ENCODE measurements at regions not wholly inside any gene's neighbourhood (a gene's known extent, or its start where the extent isn't known, plus 50 kb on each side); places are given as distances from the start of the nearest gene placed in this dataset.

GRCh38 chr10:47058032-47058702 is 146.9 kb downstream of the PTPN20 start:
- no peak for DNase-seq
- Histone ChIP-seq H3K4me1 (no peaks in the 10 kb centered on the region), H3K9me3 (no peaks in the 10 kb centered on the region), H3K27me3 (ENCODE audit: low read depth) (no peaks in the 10 kb centered on the region), H3K4me3 (no peak overlapping the region), H3K27ac (no peak overlapping the region), H3K36me3 (no peaks in the 10 kb centered on the region)
- ATAC-seq: no peak
- intact Hi-C loops (cut with DNase I): no loop called here
- TF ChIP-seq CTCF (IDR thresholded peaks at IDR 0.05): no peak

- Histone ChIP-seq H3K27me3 (ENCODE audit: low read depth) (no peaks in the 10 kb centered on the region), H3K9me3 (no peaks in the 10 kb centered on the region), H3K27ac (no peak overlapping the region), H3K4me3 (no peak overlapping the region), H3K4me1 (no peaks in the 10 kb centered on the region), H3K36me3 (no peaks in the 10 kb centered on the region)
- DNase-seq (no peak), ATAC-seq (no peak)
- TF ChIP-seq CTCF (IDR thresholded peaks at IDR 0.05): no peak
- intact Hi-C loops (cut with DNase I): no loop called here
Measured at GRCh38 chr10:47058961-47059391, 147.7 kb downstream of the PTPN20 start.

DNA sequence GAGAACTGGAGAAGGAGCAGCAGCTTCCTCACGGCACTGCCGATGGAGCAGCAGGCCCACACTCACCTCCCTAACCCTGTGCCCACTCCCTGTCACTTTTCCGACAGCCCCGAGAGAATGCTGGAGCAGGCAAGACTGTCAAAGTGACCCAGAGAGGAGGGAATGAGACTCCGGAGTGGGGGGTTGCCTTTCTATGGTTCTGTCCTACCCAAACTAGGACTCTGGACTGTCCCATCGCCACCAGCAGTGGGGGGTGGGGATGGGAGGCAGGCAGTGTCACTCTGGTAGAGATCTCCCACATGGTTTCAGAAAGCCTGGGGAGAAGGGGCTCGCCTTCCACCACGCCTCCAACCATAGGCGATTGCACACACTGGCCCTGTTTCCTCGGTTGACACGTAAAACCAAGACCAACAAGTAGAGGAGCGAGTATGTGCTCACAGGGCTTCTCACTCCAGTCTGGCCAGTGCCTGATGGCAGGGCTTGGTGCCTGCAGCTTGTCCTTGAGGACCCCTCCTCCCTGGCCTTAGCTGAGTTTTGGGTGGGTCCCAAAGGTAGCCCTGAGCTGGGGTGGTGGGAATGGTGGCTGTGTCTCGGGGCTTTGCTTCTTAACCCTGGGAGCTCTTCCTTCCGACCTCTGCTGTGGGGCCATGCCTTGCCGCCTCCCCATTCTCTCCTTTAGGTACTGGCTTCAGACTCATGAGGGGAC is 148.5 kb downstream of the PTPN20 start:
- no peak for TF ChIP-seq CTCF (IDR thresholded peaks at IDR 0.05)
- Histone ChIP-seq H3K9me3 (no peaks in the 10 kb centered on the region), H3K4me1 (no peaks in the 10 kb centered on the region), H3K36me3 (no peaks in the 10 kb centered on the region), H3K4me3 (no peak overlapping the region), H3K27me3 (ENCODE audit: low read depth) (no peaks in the 10 kb centered on the region), H3K27ac (no peak overlapping the region)
- no peak for DNase-seq
- ATAC-seq: no peak
- intact Hi-C loops (cut with DNase I): no loop called here

GRCh38 chr10:47060356-47060755 is 149.1 kb downstream of the PTPN20 start:
- no peak for DNase-seq
- no peak for TF ChIP-seq CTCF (IDR thresholded peaks at IDR 0.05)

GRCh38 chr10:47060993-47061500 is 149.8 kb downstream of the PTPN20 start:
- H3K36me3 ChIP-seq: no peaks in the 10 kb centered on the region
- no peak for ATAC-seq
- H3K4me1 ChIP-seq: no peaks in the 10 kb centered on the region
- no peak overlapping the region for H3K4me3 ChIP-seq
- intact Hi-C loops (cut with DNase I): no loop called here
- no peaks in the 10 kb centered on the region for H3K9me3 ChIP-seq
- DNase-seq: no peak
- H3K27ac ChIP-seq: no peak overlapping the region
- no peaks in the 10 kb centered on the region for H3K27me3 ChIP-seq (ENCODE audit: low read depth)
- no peak for TF ChIP-seq CTCF (IDR thresholded peaks at IDR 0.05)

More at GRCh38 chr10:47060356-47060755, 149.1 kb downstream of the PTPN20 start:
- no peaks in the 10 kb centered on the region for H3K27me3 ChIP-seq (ENCODE audit: low read depth)
- ATAC-seq: no peak
- intact Hi-C loops (cut with DNase I): no loop called here
- H3K9me3 ChIP-seq: no peaks in the 10 kb centered on the region
- no peak overlapping the region for H3K4me3 ChIP-seq
- H3K36me3 ChIP-seq: no peaks in the 10 kb centered on the region
- H3K4me1 ChIP-seq: no peaks in the 10 kb centered on the region
- no peak overlapping the region for H3K27ac ChIP-seq
